IMR-90 (cell line): ENCODE measurements at regions not wholly inside any gene's neighbourhood (a gene's known extent, or its start where the extent isn't known, plus 50 kb on each side); places are given as distances from the start of the nearest gene placed in this dataset.

Experiments
- ATAC-seq: fragments of 200-7000 bp; cut with Tn5 transposase; 2 replicates; pipeline ENCODE4 v1.9.1; 2020; ENCODE audit warnings: low read depth, mild to moderate bottlenecking, moderate library complexity
- BruUV-seq: library from RNA; stranded (reverse); fragments of 400-500 nt; replicated peaks from 2 replicates; lab custom pipeline; 2021; lab: Mats Ljungman, UMichigan
- CTCF ChIA-PET: fragments of 300-600 bp; formaldehyde crosslinking; extraction: SDS; loops from one replicate; lab custom pipeline; 2021; ENCODE audit warnings: antibody characterized with exemption; lab: Yijun Ruan, JAX
- POLR2A ChIA-PET: fragments of 300-600 bp; sonication (Branson Sonifier 250); formaldehyde crosslinking; loops from one replicate; lab custom pipeline; 2022; ENCODE audit warnings: antibody characterized with exemption; ENCODE audit not compliant: unreplicated experiment; lab: Charles Lee
- DNase-seq: peaks from one replicate; pipeline ENCODE4 v3.0.0; 2013
- H2AFZ ChIP-seq: replicated peaks from 2 replicates; pipeline ENCODE3; 2013; ENCODE audit warnings: low read length, mild to moderate bottlenecking; ENCODE audit not compliant: poor library complexity
- H2AK5ac ChIP-seq: 2 replicates; pipeline ENCODE4 v1.6.1; 2013; ENCODE audit warnings: low read depth, low read length, inconsistent platforms
- H2AK9ac ChIP-seq: replicated peaks from 2 replicates; pipeline ENCODE3; 2013; ENCODE audit warnings: mild to moderate bottlenecking, low read depth, low read length, moderate library complexity; ENCODE audit not compliant: poor library complexity
- H2BK120ac ChIP-seq: 2 replicates; pipeline ENCODE4 v1.6.1; 2013; ENCODE audit warnings: low read depth, low read length, inconsistent platforms
- H2BK15ac ChIP-seq: 3 replicates; pipeline ENCODE4 v1.6.1; 2013; ENCODE audit warnings: low read depth, low read length, inconsistent platforms
- H2BK20ac ChIP-seq: 2 replicates; pipeline ENCODE4 v1.6.1; 2013; ENCODE audit warnings: low read depth, mild to moderate bottlenecking, inconsistent platforms, low read length, moderate library complexity
- H2BK5ac ChIP-seq: 2 replicates; pipeline ENCODE4 v1.6.1; 2013; ENCODE audit warnings: mild to moderate bottlenecking, low read depth, low read length, inconsistent platforms; ENCODE audit not compliant: poor library complexity, severe bottlenecking
- H3K14ac ChIP-seq: replicated peaks from 2 replicates; pipeline ENCODE4 v1.6.1; 2013; ENCODE audit warnings: low read depth, low read length, inconsistent platforms
- H3K18ac ChIP-seq: 2 replicates; pipeline ENCODE4 v1.6.1; 2013; ENCODE audit warnings: low read depth, low read length, control low read depth
- H3K23ac ChIP-seq: 2 replicates; pipeline ENCODE4 v1.6.1; 2013; ENCODE audit warnings: low read depth, low read length, inconsistent platforms
- H3K27ac ChIP-seq: 2 replicates; pipeline ENCODE4 v1.5.1; 2013; ENCODE audit warnings: mild to moderate bottlenecking, control low read depth, low read length; ENCODE audit not compliant: insufficient read depth
- H3K27me3 ChIP-seq: 2 replicates; pipeline ENCODE4 v1.6.1; 2013; ENCODE audit warnings: low read length; ENCODE audit not compliant: control insufficient read depth, insufficient read depth
- H3K36me3 ChIP-seq: 2 replicates; pipeline ENCODE4 v1.6.1; 2013; ENCODE audit warnings: low read length, mixed read lengths; ENCODE audit not compliant: control insufficient read depth, insufficient read depth
- H3K4ac ChIP-seq: 2 replicates; pipeline ENCODE4 v1.6.1; 2013; ENCODE audit warnings: low read depth, low read length, inconsistent platforms
- H3K4me1 ChIP-seq: 2 replicates; pipeline ENCODE4 v1.6.1; 2013; ENCODE audit warnings: low read length, mixed read lengths; ENCODE audit not compliant: control insufficient read depth, insufficient read depth
- H3K4me2 ChIP-seq: 2 replicates; pipeline ENCODE4 v1.6.1; 2013; ENCODE audit warnings: low read depth, mild to moderate bottlenecking, control low read depth, low read length, moderate library complexity
- H3K4me3 ChIP-seq: 2 replicates; pipeline ENCODE4 v1.5.1; 2013; ENCODE audit warnings: low read depth, mild to moderate bottlenecking, control low read depth, low read length, moderate library complexity; ENCODE audit not compliant: insufficient read depth
- H3K56ac ChIP-seq: 2 replicates; pipeline ENCODE4 v1.6.1; 2013; ENCODE audit warnings: low read length, inconsistent platforms; ENCODE audit not compliant: insufficient read depth; ENCODE audit errors: extremely low read depth
- H3K79me1 ChIP-seq, 2 experiments: 2 replicates each; pipeline ENCODE4 v1.6.1; 2013; ENCODE audit warnings: low read length in 2 of 2, inconsistent platforms in 1 of 2, low read depth in 1 of 2
- H3K9ac ChIP-seq: 2 replicates; pipeline ENCODE4 v1.6.1; 2013; ENCODE audit warnings: low read depth, low read length, control low read depth
- H3K9me1 ChIP-seq: 2 replicates; pipeline ENCODE4 v1.6.1; 2013; ENCODE audit warnings: low read length, inconsistent platforms; ENCODE audit not compliant: insufficient read depth
- H3K9me3 ChIP-seq: 2 replicates; pipeline ENCODE4 v1.6.1; 2013; ENCODE audit warnings: low read length; ENCODE audit not compliant: control insufficient read depth, insufficient read depth
- H4K20me1 ChIP-seq: 2 replicates; pipeline ENCODE4 v1.6.1; 2013; ENCODE audit warnings: low read length, inconsistent platforms; ENCODE audit not compliant: insufficient read depth
- H4K5ac ChIP-seq: 2 replicates; pipeline ENCODE4 v1.6.1; 2013; ENCODE audit warnings: mild to moderate bottlenecking, low read depth, low read length, control low read depth
- H4K8ac ChIP-seq, 2 experiments: 2 replicates each; pipeline ENCODE4 v1.6.1; 2013; ENCODE audit warnings: low read depth in 2 of 2, low read length in 2 of 2, control low read depth in 1 of 2, inconsistent platforms in 1 of 2
- H4K91ac ChIP-seq: 2 replicates; pipeline ENCODE4 v1.6.1; 2013; ENCODE audit warnings: low read depth, low read length, inconsistent platforms; ENCODE audit not compliant: insufficient read depth
- RCOR1 ChIP-seq: IDR thresholded peaks from 2 replicates; pipeline ENCODE4 v1.6.1; 2012; ENCODE audit warnings: mild to moderate bottlenecking, low read length, improper control_type of control experiment; ENCODE audit not compliant: insufficient replicate concordance
- WGBS, 2 experiments: methylation state at CpG; one replicate each; pipeline versions ENCODE4 v1.1.5 to v1.1.7; 2013; ENCODE audit warnings: missing lambda C conversion rate in 2 of 2; ENCODE audit not compliant: insufficient read length in 1 of 2; ENCODE audit errors: extremely low coverage in 2 of 2; 5-methylcytosine and 5-hydroxymethylcytosine counted together
- dilution Hi-C: fragments of 300-500 bp; cut with HindIII; formaldehyde crosslinking; loops from one replicate; pipeline ENCODE4 v1.14.3; 2018; ENCODE audit warnings: low sequenced_read_pairs; ENCODE audit not compliant: unreplicated experiment
- in situ Hi-C: fragments of 300-500 bp; cut with MboI; formaldehyde crosslinking; loops from 3 replicates; pipeline ENCODE4 v1.14.3; 2019; ENCODE audit warnings: low sequenced_read_pairs, inconsistent platforms, mixed read lengths
- intact Hi-C: fragments of 100-400 bp; cut with micrococcal nuclease; formaldehyde crosslinking; loops from 2 replicates; pipeline ENCODE4 v1.10.0; 2022

- ATAC-seq (no peak), DNase-seq (no peak)
- in situ Hi-C loops (no loop called here), dilution Hi-C loops (no loop called here), intact Hi-C loops (no loop called here)
- WGBS, 2 experiments: 100% methylated on average over 1 of the region's 6 CpGs; no CpG with 5 or more reads in 1 of the 2 experiments
- CTCF ChIA-PET: no interaction called here
- H2AK5ac ChIP-seq: no peak overlapping the region
- H2BK5ac ChIP-seq: no peak overlapping the region
- H3K18ac ChIP-seq: no peak overlapping the region
- H3K27me3 ChIP-seq: no peaks in the 10 kb centered on the region
- H2AK9ac ChIP-seq: no peak overlapping the region
- H3K4me1 ChIP-seq: no peaks in the 10 kb centered on the region
- no peak overlapping the region for H4K91ac ChIP-seq
- no peak overlapping the region for H2BK20ac ChIP-seq
- no peak for TF ChIP-seq RCOR1
- no peak overlapping the region for H2BK120ac ChIP-seq
- H3K27ac ChIP-seq: no peak overlapping the region
- POLR2A ChIA-PET: no interaction called here
- no peak overlapping the region for H4K8ac ChIP-seq
- H2AFZ ChIP-seq: peak overlapping the region; percentile 18
- no peak overlapping the region for H3K4ac ChIP-seq
- H3K9ac ChIP-seq: no peak overlapping the region
- H4K20me1 ChIP-seq: no peaks in the 10 kb centered on the region
- no peak overlapping the region for H2BK15ac ChIP-seq
- no peaks in the 10 kb centered on the region for H3K9me3 ChIP-seq
- no peak overlapping the region for H3K56ac ChIP-seq
- H3K14ac ChIP-seq: no peak overlapping the region
- no peaks in the 10 kb centered on the region for H3K79me1 ChIP-seq
- no peak overlapping the region for H3K4me2 ChIP-seq
- no TSS peak for BruUV-seq
- no peaks in the 10 kb centered on the region for H3K9me1 ChIP-seq
- no peak overlapping the region for H3K4me3 ChIP-seq
- no peaks in the 10 kb centered on the region for H3K36me3 ChIP-seq
- H3K23ac ChIP-seq: no peak overlapping the region
- no peak overlapping the region for H4K5ac ChIP-seq
Observed at GRCh38 chr2:225911019-225911418, 511.5 kb downstream of the NYAP2 start.
